ENCODE measurements at regions not wholly inside any gene's neighbourhood (a gene's known extent, or its start where the extent isn't known, plus 50 kb on each side); places are given as distances from the start of the nearest gene placed in this dataset.

GRCh38 chr2:12317286-12317685, 399.4 kb upstream of the TRIB2 start:
- TF ChIP-seq POLR2A (IDR thresholded peaks at IDR 0.05), result no peak
- TF ChIP-seq CTCF (IDR thresholded peaks at IDR 0.05), result no peak
